ENCODE measurements at regions not wholly inside any gene's neighbourhood (a gene's known extent, or its start where the extent isn't known, plus 50 kb on each side); places are given as distances from the start of the nearest gene placed in this dataset.
"Not testable (repeated sequence)": the region's sequence is repeated elsewhere in the genome, so short reads cannot be mapped to it uniquely, and the experiment has no call there.

DNA sequence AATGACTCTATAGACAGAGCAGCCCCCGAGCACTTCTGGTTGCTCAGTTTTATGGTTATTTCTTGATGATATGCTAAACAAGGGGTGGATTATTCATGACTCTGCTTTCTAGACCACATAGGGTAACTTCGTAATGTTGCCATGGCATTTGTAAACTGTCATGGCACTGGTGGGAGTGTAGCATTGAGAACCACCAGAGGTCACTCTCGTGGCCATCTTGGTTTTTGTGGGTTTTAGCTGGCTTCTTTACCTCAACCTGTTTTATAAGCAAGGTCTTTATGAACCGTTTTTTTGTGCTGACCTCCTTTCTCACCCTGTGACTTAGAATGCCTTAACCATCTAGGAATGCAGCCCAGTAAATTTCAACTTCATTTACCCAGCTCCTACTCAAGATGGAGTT, 1036.2 kb upstream of the FLRT2 start:
- Histone ChIP-seq H3K36me3 (ENCODE audit: control insufficient read depth in 1 of 2, insufficient read depth in 2 of 2, low read length in 1 of 2) (no peaks in the 10 kb centered on the region), H3K4me3 (ENCODE audit: low read length in 2 of 2) (no peak overlapping the region), H3K27ac (ENCODE audit: low read depth in 1 of 2, low read length in 2 of 2) (no peak overlapping the region), H3K27me3 (ENCODE audit: control insufficient read depth in 1 of 2, insufficient read depth in 2 of 2, low read length in 1 of 2) (no peaks in the 10 kb centered on the region), H3K9me3 (ENCODE audit: control insufficient read depth, low read length) (no peaks in the 10 kb centered on the region), H3K4me1 (ENCODE audit: control insufficient read depth in 1 of 2, insufficient read depth in 2 of 2, low read length in 2 of 2) (no peaks in the 10 kb centered on the region)
- intact Hi-C loops (cut with DNase I): no loop called here
- WGBS, 2 donors: 78 to 79% methylated on average over 4 of the region's 4 CpGs
- ATAC-seq (ENCODE audit: low FRiP score): no peak
- DNase-seq: no peak

- no peak for DNase-seq
- H3K4me1 ChIP-seq (ENCODE audit: control insufficient read depth in 1 of 2, insufficient read depth in 2 of 2, low read length in 2 of 2): no peaks in the 10 kb centered on the region
Observed at GRCh38 chr14:84496677-84497076, 1033.3 kb upstream of the FLRT2 start.

DNA sequence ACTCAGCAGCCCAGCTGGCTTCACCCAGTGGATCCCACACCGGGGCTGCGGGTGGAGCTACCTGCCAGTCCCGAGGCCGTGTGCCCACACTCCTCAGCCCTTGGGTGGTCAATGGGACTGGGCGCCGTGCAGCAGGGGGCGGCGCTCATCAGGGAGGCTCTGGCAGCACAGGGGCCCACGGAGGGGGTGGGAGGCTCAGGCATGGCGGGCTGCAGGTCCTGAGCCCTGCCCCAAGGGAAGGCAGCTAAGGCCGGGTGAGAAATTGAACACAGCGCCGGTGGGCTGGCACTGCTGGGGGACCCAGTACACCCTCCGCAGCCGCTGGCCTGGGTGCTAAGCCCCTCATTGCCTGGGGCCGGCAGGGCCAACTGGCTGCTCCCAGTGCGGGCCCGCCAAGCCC, 1017.1 kb upstream of the FLRT2 start:
- intact Hi-C loops (cut with DNase I); H3K36me3 ChIP-seq (ENCODE audit: control insufficient read depth in 1 of 2, insufficient read depth in 2 of 2, low read length in 1 of 2); H3K4me1 ChIP-seq (ENCODE audit: control insufficient read depth in 1 of 2, insufficient read depth in 2 of 2, low read length in 2 of 2); H3K4me3 ChIP-seq (ENCODE audit: low read length in 2 of 2); H3K27ac ChIP-seq (ENCODE audit: low read depth in 1 of 2, low read length in 2 of 2); H3K27me3 ChIP-seq (ENCODE audit: control insufficient read depth in 1 of 2, insufficient read depth in 2 of 2, low read length in 1 of 2); H3K9me3 ChIP-seq (ENCODE audit: control insufficient read depth, low read length); DNase-seq; ATAC-seq (ENCODE audit: low FRiP score): not testable (repeated sequence)
- WGBS, 2 donors: 96% methylated on average over 18 of the region's 18 CpGs

More at GRCh38 chr14:84496677-84497076, 1033.3 kb upstream of the FLRT2 start:
- H3K27ac ChIP-seq (ENCODE audit: low read depth in 1 of 2, low read length in 2 of 2): no peak overlapping the region
- no peaks in the 10 kb centered on the region for H3K9me3 ChIP-seq (ENCODE audit: control insufficient read depth, low read length)
- intact Hi-C loops (cut with DNase I): no loop called here
- WGBS, 2 donors: 96 to 99% methylated on average over 2 of the region's 2 CpGs
- ATAC-seq (ENCODE audit: low FRiP score): no peak
- H3K27me3 ChIP-seq (ENCODE audit: control insufficient read depth in 1 of 2, insufficient read depth in 2 of 2, low read length in 1 of 2): no peaks in the 10 kb centered on the region
- H3K4me3 ChIP-seq (ENCODE audit: low read length in 2 of 2): no peak overlapping the region
- no peaks in the 10 kb centered on the region for H3K36me3 ChIP-seq (ENCODE audit: control insufficient read depth in 1 of 2, insufficient read depth in 2 of 2, low read length in 1 of 2)

GRCh38 chr14:84519836-84520235, 1010.1 kb upstream of the FLRT2 start:
- 97 to 100% methylated on average over 3 of the region's 3 CpGs for WGBS, 2 donors
- intact Hi-C loops (cut with DNase I): no loop called here
- DNase-seq (no peak), ATAC-seq (ENCODE audit: low FRiP score) (no peak)
- no peak overlapping the region for H3K27ac ChIP-seq (ENCODE audit: low read depth in 1 of 2, low read length in 2 of 2)
- H3K36me3 ChIP-seq (ENCODE audit: control insufficient read depth in 1 of 2, insufficient read depth in 2 of 2, low read length in 1 of 2): no peaks in the 10 kb centered on the region
- H3K4me1 ChIP-seq (ENCODE audit: control insufficient read depth in 1 of 2, insufficient read depth in 2 of 2, low read length in 2 of 2): no peaks in the 10 kb centered on the region
- H3K9me3 ChIP-seq (ENCODE audit: control insufficient read depth, low read length): no peaks in the 10 kb centered on the region
- H3K4me3 ChIP-seq (ENCODE audit: low read length in 2 of 2): no peak overlapping the region
- H3K27me3 ChIP-seq (ENCODE audit: control insufficient read depth in 1 of 2, insufficient read depth in 2 of 2, low read length in 1 of 2): no peaks in the 10 kb centered on the region

DNA sequence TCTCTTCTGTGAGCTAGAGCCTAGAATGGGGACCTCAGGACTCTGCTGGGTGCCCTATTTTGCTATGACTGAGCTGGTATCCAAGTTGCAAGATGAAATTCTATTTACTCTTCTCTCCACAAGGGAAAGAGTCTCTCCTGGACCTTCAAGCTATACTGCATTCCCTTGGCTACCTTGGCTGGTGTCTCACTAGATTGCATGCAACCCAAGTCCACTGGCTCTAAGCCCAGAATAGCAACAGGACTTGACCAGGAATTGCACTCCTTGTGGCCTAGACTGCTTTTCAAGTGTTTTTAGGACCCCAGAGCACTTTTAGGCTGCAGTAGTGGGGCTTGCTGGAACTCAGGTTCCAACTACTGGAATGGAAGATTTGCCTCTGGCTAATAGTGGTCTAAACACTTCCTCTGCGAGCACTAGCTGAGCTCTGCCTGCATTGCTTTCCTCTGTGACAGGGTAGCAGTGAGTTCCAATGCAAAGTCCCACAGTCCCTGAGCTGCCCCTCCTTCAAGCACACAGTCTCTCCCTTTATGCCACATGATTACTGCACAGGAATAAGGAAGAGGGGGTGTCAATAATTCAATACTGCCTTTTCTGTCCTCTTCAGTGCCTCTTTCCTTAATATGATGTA, 1009.1 kb upstream of the FLRT2 start:
- Histone ChIP-seq H3K4me1 (ENCODE audit: control insufficient read depth in 1 of 2, insufficient read depth in 2 of 2, low read length in 2 of 2) (no peaks in the 10 kb centered on the region), H3K9me3 (ENCODE audit: control insufficient read depth, low read length) (no peaks in the 10 kb centered on the region), H3K4me3 (ENCODE audit: low read length in 2 of 2) (no peak overlapping the region), H3K27me3 (ENCODE audit: control insufficient read depth in 1 of 2, insufficient read depth in 2 of 2, low read length in 1 of 2) (no peaks in the 10 kb centered on the region), H3K27ac (ENCODE audit: low read depth in 1 of 2, low read length in 2 of 2) (no peak overlapping the region), H3K36me3 (ENCODE audit: control insufficient read depth in 1 of 2, insufficient read depth in 2 of 2, low read length in 1 of 2) (no peaks in the 10 kb centered on the region)
- intact Hi-C loops (cut with DNase I): no loop called here
- DNase-seq (no peak), ATAC-seq (ENCODE audit: low FRiP score) (no peak)
- WGBS, 2 donors: 41 to 46% methylated on average over 1 of the region's 1 CpG

DNA sequence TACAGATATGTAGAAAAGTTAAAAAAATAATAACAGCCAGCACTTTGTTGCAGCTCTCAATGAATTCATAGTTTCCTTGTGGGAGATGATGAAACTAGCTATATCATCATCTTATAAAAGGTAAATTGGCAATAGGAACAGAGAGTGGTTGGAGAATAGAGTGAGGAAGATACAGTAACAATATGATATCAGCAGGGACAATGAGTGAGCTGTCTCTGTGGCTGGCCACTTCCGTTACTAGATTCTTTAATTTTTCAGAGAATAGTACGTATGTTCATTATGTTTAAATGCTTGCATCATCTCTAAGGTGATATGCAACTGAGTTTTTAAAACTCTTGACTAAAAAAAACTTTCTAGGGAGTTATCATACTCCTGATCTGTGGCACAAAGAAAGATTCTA, 1006.2 kb upstream of the FLRT2 start:
- DNase-seq: no peak
- Histone ChIP-seq H3K27ac (ENCODE audit: low read depth in 1 of 2, low read length in 2 of 2) (no peak overlapping the region), H3K27me3 (ENCODE audit: control insufficient read depth in 1 of 2, insufficient read depth in 2 of 2, low read length in 1 of 2) (no peaks in the 10 kb centered on the region), H3K4me3 (ENCODE audit: low read length in 2 of 2) (no peak overlapping the region), H3K36me3 (ENCODE audit: control insufficient read depth in 1 of 2, insufficient read depth in 2 of 2, low read length in 1 of 2) (no peaks in the 10 kb centered on the region), H3K4me1 (ENCODE audit: control insufficient read depth in 1 of 2, insufficient read depth in 2 of 2, low read length in 2 of 2) (no peaks in the 10 kb centered on the region), H3K9me3 (ENCODE audit: control insufficient read depth, low read length) (no peaks in the 10 kb centered on the region)
- WGBS, 2 donors: 91 to 94% methylated on average over 2 of the region's 2 CpGs
- no peak for ATAC-seq (ENCODE audit: low FRiP score)
- intact Hi-C loops (cut with DNase I): no loop called here

- 78 to 79% methylated on average over 3 of the region's 3 CpGs for WGBS, 2 donors
Observed at GRCh38 chr14:84527706-84528105, 1002.2 kb upstream of the FLRT2 start.

GRCh38 chr14:84532016-84532415, 997.9 kb upstream of the FLRT2 start:
- DNase-seq (no peak), ATAC-seq (ENCODE audit: low FRiP score) (no peak)
- H3K4me3 ChIP-seq (ENCODE audit: low read length in 2 of 2): no peak overlapping the region
- intact Hi-C loops (cut with DNase I): no loop called here
- no peaks in the 10 kb centered on the region for H3K4me1 ChIP-seq (ENCODE audit: control insufficient read depth in 1 of 2, insufficient read depth in 2 of 2, low read length in 2 of 2)
- WGBS, 2 donors: 67 to 76% methylated on average over 2 of the region's 2 CpGs
- no peaks in the 10 kb centered on the region for H3K9me3 ChIP-seq (ENCODE audit: control insufficient read depth, low read length)
- H3K27ac ChIP-seq (ENCODE audit: low read depth in 1 of 2, low read length in 2 of 2): no peak overlapping the region
- no peaks in the 10 kb centered on the region for H3K36me3 ChIP-seq (ENCODE audit: control insufficient read depth in 1 of 2, insufficient read depth in 2 of 2, low read length in 1 of 2)
- no peaks in the 10 kb centered on the region for H3K27me3 ChIP-seq (ENCODE audit: control insufficient read depth in 1 of 2, insufficient read depth in 2 of 2, low read length in 1 of 2)

More at GRCh38 chr14:84527706-84528105, 1002.2 kb upstream of the FLRT2 start:
- no peaks in the 10 kb centered on the region for H3K4me1 ChIP-seq (ENCODE audit: control insufficient read depth in 1 of 2, insufficient read depth in 2 of 2, low read length in 2 of 2)
- no peaks in the 10 kb centered on the region for H3K9me3 ChIP-seq (ENCODE audit: control insufficient read depth, low read length)
- ATAC-seq (ENCODE audit: low FRiP score): no peak
- no peak overlapping the region for H3K4me3 ChIP-seq (ENCODE audit: low read length in 2 of 2)
- no peaks in the 10 kb centered on the region for H3K27me3 ChIP-seq (ENCODE audit: control insufficient read depth in 1 of 2, insufficient read depth in 2 of 2, low read length in 1 of 2)
- H3K36me3 ChIP-seq (ENCODE audit: control insufficient read depth in 1 of 2, insufficient read depth in 2 of 2, low read length in 1 of 2): no peaks in the 10 kb centered on the region
- no peak for DNase-seq
- intact Hi-C loops (cut with DNase I): no loop called here
- no peak overlapping the region for H3K27ac ChIP-seq (ENCODE audit: low read depth in 1 of 2, low read length in 2 of 2)

- DNase-seq: no peak
- Histone ChIP-seq H3K36me3 (ENCODE audit: control insufficient read depth in 1 of 2, insufficient read depth in 2 of 2, low read length in 1 of 2) (no peaks in the 10 kb centered on the region), H3K4me3 (ENCODE audit: low read length in 2 of 2) (no peak overlapping the region), H3K27me3 (ENCODE audit: control insufficient read depth in 1 of 2, insufficient read depth in 2 of 2, low read length in 1 of 2) (no peaks in the 10 kb centered on the region), H3K9me3 (ENCODE audit: control insufficient read depth, low read length) (no peaks in the 10 kb centered on the region), H3K27ac (ENCODE audit: low read depth in 1 of 2, low read length in 2 of 2) (no peak overlapping the region), H3K4me1 (ENCODE audit: control insufficient read depth in 1 of 2, insufficient read depth in 2 of 2, low read length in 2 of 2) (no peaks in the 10 kb centered on the region)
- no peak for ATAC-seq (ENCODE audit: low FRiP score)
- intact Hi-C loops (cut with DNase I): no loop called here
- WGBS, 2 donors: 90 to 92% methylated on average over 3 of the region's 3 CpGs
Observed at GRCh38 chr14:84533181-84533725, 996.7 kb upstream of the FLRT2 start.

Data from aorta (tissue), 5 donors.